Activated CD4-positive, alpha-beta memory T cell treated with anti-CD3 and anti-CD28 coated beads for 36 hours (primary cell): ENCODE measurements at regions not wholly inside any gene's neighbourhood (a gene's known extent, or its start where the extent isn't known, plus 50 kb on each side); places are given as distances from the start of the nearest gene placed in this dataset.

ENCODE experiments used
- CTCF ChIA-PET: fragments of 350-600 bp; sonication (Branson Sonifier 250); formaldehyde crosslinking; loops from one replicate; lab custom pipeline; 2021; ENCODE audit warnings: antibody characterized with exemption, inconsistent platforms; lab: Charles Lee
- POLR2A ChIA-PET: fragments of 350-600 bp; sonication (Branson Sonifier 250); formaldehyde crosslinking; loops from one replicate; lab custom pipeline; 2021; ENCODE audit warnings: antibody characterized with exemption; lab: Charles Lee
- DNase-seq: peaks from one replicate; pipeline ENCODE4 v3.0.0-alpha.2; 2020
- H3K27ac Mint-ChIP-seq: one replicate; pipeline ENCODE4 v1.8.0; 2021; ENCODE audit warnings: mixed read lengths
- H3K27me3 Mint-ChIP-seq: one replicate; pipeline ENCODE4 v1.8.0; 2021; ENCODE audit warnings: mixed read lengths
- H3K36me3 Mint-ChIP-seq: one replicate; pipeline ENCODE4 v1.8.0; 2021; ENCODE audit warnings: mixed read lengths
- H3K4me1 Mint-ChIP-seq: one replicate; pipeline ENCODE4 v1.8.0; 2021; ENCODE audit warnings: low read depth, mixed read lengths
- H3K4me3 Mint-ChIP-seq: one replicate; pipeline ENCODE4 v1.8.0; 2021; ENCODE audit warnings: mild to moderate bottlenecking, mixed read lengths
- H3K9me3 Mint-ChIP-seq: one replicate; pipeline ENCODE4 v1.8.0; 2021; ENCODE audit warnings: mixed read lengths
- intact Hi-C: fragments of 100-400 bp; cut with micrococcal nuclease; formaldehyde crosslinking; loops from one replicate; pipeline ENCODE4 v1.15.1; 2023

GRCh38 chr3:115553796-115554486 lies 69.4 kb upstream of the GAP43 start:
- CTCF ChIA-PET, result no interaction called here
- POLR2A ChIA-PET, result no interaction called here
- peaks cover 1% of the 10 kb centered on the region for H3K27me3 Mint-ChIP-seq
- H3K4me3 Mint-ChIP-seq, result no peak overlapping the region
- H3K27ac Mint-ChIP-seq, result no peak overlapping the region
- DNase-seq, result no peak
- no peaks in the 10 kb centered on the region for H3K4me1 Mint-ChIP-seq
- H3K9me3 Mint-ChIP-seq, result no peaks in the 10 kb centered on the region
- no peaks in the 10 kb centered on the region for H3K36me3 Mint-ChIP-seq
- intact Hi-C loops, result no loop called here

GRCh38 chr3:115554487-115554807 lies 68.9 kb upstream of the GAP43 start:
- ChIA-PET POLR2A (no interaction called here), CTCF (no interaction called here)
- no peaks in the 10 kb centered on the region for H3K4me1 Mint-ChIP-seq
- no peak overlapping the region for H3K4me3 Mint-ChIP-seq
- DNase-seq, result no peak
- no peak overlapping the region for H3K27ac Mint-ChIP-seq
- H3K36me3 Mint-ChIP-seq, result no peaks in the 10 kb centered on the region
- peaks cover 1% of the 10 kb centered on the region for H3K27me3 Mint-ChIP-seq
- intact Hi-C loops, result no loop called here
- no peaks in the 10 kb centered on the region for H3K9me3 Mint-ChIP-seq

- DNase-seq, result no peak
- Mint-ChIP-seq H3K27me3 (peaks cover 13% of the 10 kb centered on the region), H3K4me1 (no peaks in the 10 kb centered on the region), H3K9me3 (no peaks in the 10 kb centered on the region), H3K27ac (no peak overlapping the region), H3K4me3 (no peak overlapping the region), H3K36me3 (no peaks in the 10 kb centered on the region)
- CTCF ChIA-PET, result no interaction called here
- intact Hi-C loops, result no loop called here
- POLR2A ChIA-PET, result no interaction called here
Observed at GRCh38 chr3:115562636-115563267, 60.6 kb upstream of the GAP43 start.

GRCh38 chr3:115563984-115564383 lies 59.3 kb upstream of the GAP43 start:
- ChIA-PET POLR2A (no interaction called here), CTCF (no interaction called here)
- Mint-ChIP-seq H3K27ac (no peak overlapping the region), H3K4me3 (no peak overlapping the region), H3K4me1 (no peaks in the 10 kb centered on the region), H3K36me3 (no peaks in the 10 kb centered on the region), H3K27me3 (peaks cover 13% of the 10 kb centered on the region), H3K9me3 (no peaks in the 10 kb centered on the region)
- DNase-seq, result no peak
- intact Hi-C loops, result no loop called here

- Mint-ChIP-seq H3K27ac (no peak overlapping the region), H3K4me1 (no peaks in the 10 kb centered on the region), H3K4me3 (no peak overlapping the region), H3K27me3 (peaks cover 9% of the 10 kb centered on the region), H3K9me3 (no peaks in the 10 kb centered on the region), H3K36me3 (no peaks in the 10 kb centered on the region)
- CTCF ChIA-PET, result no interaction called here
- no peak for DNase-seq
- POLR2A ChIA-PET, result no interaction called here
- intact Hi-C loops, result no loop called here
Observed at GRCh38 chr3:115571413-115571812, 51.9 kb upstream of the GAP43 start.
